DOHH2 (cell line): ENCODE measurements at regions not wholly inside any gene's neighbourhood (a gene's known extent, or its start where the extent isn't known, plus 50 kb on each side); places are given as distances from the start of the nearest gene placed in this dataset.

Experiments used
- H3F3A ChIP-seq: fragments of 200-600 bp; sonication (generic), shearing (Covaris generic); 2 replicates; pipeline ENCODE4 v1.6.0; 2016; ENCODE audit warnings: antibody characterized with exemption, mild to moderate bottlenecking; ENCODE audit not compliant: control insufficient read depth, insufficient read depth
- H3K27ac ChIP-seq: fragments of 200-600 bp; sonication (generic); 2 replicates; pipeline ENCODE4 v1.5.1; 2014; ENCODE audit warnings: low read depth, mild to moderate bottlenecking, low read length, moderate library complexity
- H3K27me3 ChIP-seq: fragments of 200-600 bp; sonication (generic); 2 replicates; pipeline ENCODE4 v1.6.1; 2014; ENCODE audit warnings: mild to moderate bottlenecking, low read length, mixed read lengths; ENCODE audit not compliant: control insufficient read depth
- H3K36me3 ChIP-seq: fragments of 200-600 bp; sonication (generic); 2 replicates; pipeline ENCODE4 v1.6.1; 2014; ENCODE audit warnings: mild to moderate bottlenecking, low read length, moderate library complexity, mixed read lengths; ENCODE audit not compliant: control insufficient read depth
- H3K4me1 ChIP-seq: fragments of 200-600 bp; sonication (generic); 2 replicates; pipeline ENCODE4 v1.6.1; 2014; ENCODE audit warnings: mild to moderate bottlenecking, low read length, mixed read lengths; ENCODE audit not compliant: control insufficient read depth
- H3K4me2 ChIP-seq: fragments of 200-600 bp; sonication (generic); 2 replicates; pipeline ENCODE4 v1.6.0; 2014; ENCODE audit warnings: mild to moderate bottlenecking, low read length, moderate library complexity
- H3K4me3 ChIP-seq: fragments of 200-600 bp; sonication (generic); 2 replicates; pipeline ENCODE4 v1.5.1; 2014; ENCODE audit warnings: mild to moderate bottlenecking, low read length, mixed read lengths
- H3K79me2 ChIP-seq: fragments of 200-600 bp; sonication (generic); 2 replicates; pipeline ENCODE4 v1.6.1; 2014; ENCODE audit warnings: mild to moderate bottlenecking, low read length, mixed read lengths; ENCODE audit not compliant: control insufficient read depth
- H3K9me2 ChIP-seq: fragments of 200-600 bp; sonication (generic); replicated peaks from 2 replicates; pipeline ENCODE4 v1.6.1; 2014; ENCODE audit warnings: mild to moderate bottlenecking, low read length, mixed read lengths; ENCODE audit not compliant: control insufficient read depth
- H3K9me3 ChIP-seq: fragments of 200-600 bp; sonication (generic); 2 replicates; pipeline ENCODE4 v1.6.1; 2014; ENCODE audit warnings: antibody characterized with exemption, low read length, mixed read lengths; ENCODE audit not compliant: control insufficient read depth, insufficient read depth
- H4K20me1 ChIP-seq: fragments of 200-600 bp; sonication (generic); 2 replicates; pipeline ENCODE4 v1.6.0; 2014; ENCODE audit warnings: low read depth, mild to moderate bottlenecking, antibody characterized with exemption, low read length, moderate library complexity; ENCODE audit not compliant: control insufficient read depth, insufficient read depth
- EZH2phosphoT487 ChIP-seq: fragments of 200-600 bp; sonication (generic); IDR thresholded peaks from 2 replicates; pipeline ENCODE4 v1.6.1; 2017; ENCODE audit warnings: borderline replicate concordance, mild to moderate bottlenecking, antibody characterized with exemption, low read length, moderate library complexity, mixed read lengths
- TF ChIP-seq, protein P1 (sequence below): fragments of 200-600 bp; sonication (generic); IDR thresholded peaks from one replicate; pipeline ENCODE4 v1.5.1; 2014; ENCODE audit warnings: antibody characterized with exemption, mild to moderate bottlenecking, low read depth, low read length; ENCODE audit not compliant: poor library complexity, severe bottlenecking

DNA sequence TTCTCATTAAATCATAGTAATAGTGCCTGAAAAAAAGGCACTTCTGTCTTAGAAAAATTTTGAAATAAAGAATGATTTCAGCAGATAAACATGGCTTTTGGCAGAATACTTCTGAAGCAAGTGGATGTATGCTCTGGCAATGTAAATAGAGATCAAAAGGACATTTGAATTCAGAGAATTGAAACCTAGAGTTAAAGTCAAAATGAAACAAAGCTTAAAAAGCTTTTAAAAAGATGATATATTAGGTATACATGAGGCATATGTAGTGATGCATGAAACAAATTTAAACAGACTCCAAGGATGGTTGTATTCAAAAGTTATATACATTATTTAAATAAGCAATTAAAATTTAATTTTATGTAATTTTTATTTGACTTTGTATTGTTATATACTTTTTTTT, 1344.5 kb upstream of the TMEFF2 start:
- no peaks in the 10 kb centered on the region for H3K79me2 ChIP-seq
- TF ChIP-seq, protein P1, sequence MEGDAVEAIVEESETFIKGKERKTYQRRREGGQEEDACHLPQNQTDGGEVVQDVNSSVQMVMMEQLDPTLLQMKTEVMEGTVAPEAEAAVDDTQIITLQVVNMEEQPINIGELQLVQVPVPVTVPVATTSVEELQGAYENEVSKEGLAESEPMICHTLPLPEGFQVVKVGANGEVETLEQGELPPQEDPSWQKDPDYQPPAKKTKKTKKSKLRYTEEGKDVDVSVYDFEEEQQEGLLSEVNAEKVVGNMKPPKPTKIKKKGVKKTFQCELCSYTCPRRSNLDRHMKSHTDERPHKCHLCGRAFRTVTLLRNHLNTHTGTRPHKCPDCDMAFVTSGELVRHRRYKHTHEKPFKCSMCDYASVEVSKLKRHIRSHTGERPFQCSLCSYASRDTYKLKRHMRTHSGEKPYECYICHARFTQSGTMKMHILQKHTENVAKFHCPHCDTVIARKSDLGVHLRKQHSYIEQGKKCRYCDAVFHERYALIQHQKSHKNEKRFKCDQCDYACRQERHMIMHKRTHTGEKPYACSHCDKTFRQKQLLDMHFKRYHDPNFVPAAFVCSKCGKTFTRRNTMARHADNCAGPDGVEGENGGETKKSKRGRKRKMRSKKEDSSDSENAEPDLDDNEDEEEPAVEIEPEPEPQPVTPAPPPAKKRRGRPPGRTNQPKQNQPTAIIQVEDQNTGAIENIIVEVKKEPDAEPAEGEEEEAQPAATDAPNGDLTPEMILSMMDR = no peak
- TF ChIP-seq EZH2phosphoT487 = no peak
- no peaks in the 10 kb centered on the region for H3K27me3 ChIP-seq
- H3K36me3 ChIP-seq = no peaks in the 10 kb centered on the region
- no peaks in the 10 kb centered on the region for H3K9me2 ChIP-seq
- H3K27ac ChIP-seq = no peak overlapping the region
- H3K4me2 ChIP-seq = no peak overlapping the region
- H3K4me1 ChIP-seq = no peaks in the 10 kb centered on the region
- H3K4me3 ChIP-seq = no peak overlapping the region
- H4K20me1 ChIP-seq = no peaks in the 10 kb centered on the region
- H3K9me3 ChIP-seq = peaks cover 6% of the 10 kb centered on the region; the same call in 1 of the 2 replicates
- no peaks in the 10 kb centered on the region for H3F3A ChIP-seq

DNA sequence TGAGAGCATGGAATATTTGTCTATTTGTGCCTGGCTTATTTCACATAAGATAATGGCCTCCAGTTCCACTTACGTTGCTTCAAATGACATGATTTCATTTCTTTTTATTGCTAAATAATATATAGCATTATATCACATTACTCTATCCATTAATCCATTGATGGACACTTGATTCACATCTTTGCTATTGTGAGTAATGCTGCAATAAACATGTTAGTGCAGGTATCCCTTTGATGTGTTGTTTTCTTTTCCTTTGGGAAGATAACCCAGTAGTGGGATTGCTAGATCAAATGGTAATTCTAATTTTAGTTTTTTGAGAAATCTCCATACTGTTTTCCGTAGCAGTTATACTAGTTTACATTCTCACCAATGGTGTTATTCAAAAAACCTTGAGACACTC, 1343.3 kb upstream of the TMEFF2 start:
- TF ChIP-seq, protein P1 = no peak
- no peak for TF ChIP-seq EZH2phosphoT487
- Histone ChIP-seq H3K4me3 (no peak overlapping the region), H3K9me3 (peaks cover 6% of the 10 kb centered on the region; the same call in 1 of the 2 replicates), H3K27ac (no peak overlapping the region), H3K9me2 (no peaks in the 10 kb centered on the region), H3K4me1 (no peaks in the 10 kb centered on the region), H4K20me1 (no peaks in the 10 kb centered on the region), H3K79me2 (no peaks in the 10 kb centered on the region), H3K36me3 (no peaks in the 10 kb centered on the region), H3F3A (no peaks in the 10 kb centered on the region), H3K4me2 (no peak overlapping the region), H3K27me3 (no peaks in the 10 kb centered on the region)

DNA sequence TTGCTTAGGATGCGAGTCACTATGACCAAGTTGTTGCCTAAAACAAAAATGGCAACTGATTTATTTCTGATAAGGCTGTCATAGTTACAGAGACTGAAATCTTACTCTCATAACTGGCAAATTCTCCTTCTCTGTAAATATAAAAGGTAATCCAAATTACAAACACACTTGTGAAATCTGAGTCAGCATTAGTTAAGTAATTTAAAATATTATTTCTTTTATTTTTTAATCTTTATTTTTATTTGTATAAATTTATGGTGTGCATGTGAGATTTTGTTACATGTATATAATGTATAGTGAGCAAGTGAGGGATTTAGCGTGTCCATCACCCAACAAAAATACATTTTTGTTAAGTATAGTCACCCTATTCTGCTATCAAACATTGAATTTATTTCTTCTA, 1342.8 kb upstream of the TMEFF2 start:
- Histone ChIP-seq H3K27me3 (no peaks in the 10 kb centered on the region), H3K4me2 (no peak overlapping the region), H3K79me2 (no peaks in the 10 kb centered on the region), H3K9me3 (peaks cover 6% of the 10 kb centered on the region; the same call in 1 of the 2 replicates), H3F3A (no peaks in the 10 kb centered on the region), H3K4me1 (no peaks in the 10 kb centered on the region), H3K36me3 (no peaks in the 10 kb centered on the region), H4K20me1 (no peaks in the 10 kb centered on the region), H3K9me2 (no peaks in the 10 kb centered on the region), H3K4me3 (no peak overlapping the region), H3K27ac (no peak overlapping the region)
- TF ChIP-seq EZH2phosphoT487 = no peak
- TF ChIP-seq, protein P1 = no peak

DNA sequence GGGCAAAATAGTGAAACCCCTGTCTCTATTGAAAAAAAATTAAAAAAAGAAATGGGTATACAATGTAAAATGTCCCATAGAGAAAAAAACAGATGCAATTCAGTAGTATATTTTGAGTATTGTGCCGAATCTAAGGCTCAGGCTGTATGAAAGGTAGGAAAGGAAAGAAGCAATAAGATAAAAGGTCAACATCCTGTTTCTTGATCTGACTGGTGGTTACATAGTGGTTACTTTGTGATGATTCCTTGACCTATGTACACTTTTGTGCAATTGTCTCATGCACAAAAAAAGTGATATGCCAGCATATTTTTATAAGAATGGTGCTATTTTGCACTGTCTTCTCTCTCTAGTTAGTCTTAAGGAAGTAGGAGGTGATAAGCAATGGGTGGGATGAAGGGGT, 1333.7 kb upstream of the TMEFF2 start:
- Histone ChIP-seq H3K9me3 (no peaks in the 10 kb centered on the region), H3K9me2 (0 out of 2 replicates have a peak, but pooled peaks cover 3% of the 10 kb centered on the region), H3K36me3 (no peaks in the 10 kb centered on the region), H3K27ac (no peak overlapping the region), H3K4me3 (no peak overlapping the region), H3K4me1 (no peaks in the 10 kb centered on the region), H3K4me2 (no peak overlapping the region), H4K20me1 (no peaks in the 10 kb centered on the region), H3F3A (no peaks in the 10 kb centered on the region), H3K27me3 (no peaks in the 10 kb centered on the region), H3K79me2 (no peaks in the 10 kb centered on the region)
- no peak for TF ChIP-seq EZH2phosphoT487
- TF ChIP-seq, protein P1 = no peak
